ENCODE measurements at regions not wholly inside any gene's neighbourhood (a gene's known extent, or its start where the extent isn't known, plus 50 kb on each side); places are given as distances from the start of the nearest gene placed in this dataset.
"Not testable (repeated sequence)": the region's sequence is repeated elsewhere in the genome, so short reads cannot be mapped to it uniquely, and the experiment has no call there.

- no peak for DNase-seq
Measured at GRCh38 chr5:119694284-119694683, 64.9 kb downstream of the FAM170A start.

GRCh38 chr5:119706049-119706448 is 76.7 kb downstream of the FAM170A start:
- no peak for DNase-seq

- no peak for DNase-seq
Measured at GRCh38 chr5:119708076-119708790, 78.9 kb downstream of the FAM170A start.

GRCh38 chr5:119721775-119722174 is 92.4 kb downstream of the FAM170A start:
- no peak for DNase-seq

GRCh38 chr5:119725291-119725690 is 95.9 kb downstream of the FAM170A start:
- not testable (repeated sequence) for DNase-seq

- no peak for DNase-seq
Measured at GRCh38 chr5:119726544-119726943, 97.2 kb downstream of the FAM170A start.

- no peak for DNase-seq
Measured at GRCh38 chr5:119740225-119740624, 110.9 kb downstream of the FAM170A start.

GRCh38 chr5:119741691-119742090 is 112.3 kb downstream of the FAM170A start:
- DNase-seq: no peak

GRCh38 chr5:119742311-119742710 is 113.0 kb downstream of the FAM170A start:
- no peak for DNase-seq

- DNase-seq: peak; percentile 26
Measured at GRCh38 chr5:119743927-119744326, 114.6 kb downstream of the FAM170A start.

GRCh38 chr5:119745976-119746375 is 116.6 kb downstream of the FAM170A start:
- no peak for DNase-seq

- no peak for DNase-seq
Measured at GRCh38 chr5:119746984-119747383, 117.6 kb downstream of the FAM170A start.

GRCh38 chr5:119750887-119751733 is 121.8 kb downstream of the FAM170A start:
- DNase-seq: no peak

GRCh38 chr5:119751734-119752094 is 122.4 kb downstream of the FAM170A start:
- DNase-seq: no peak

GRCh38 chr5:119752921-119753886 is 123.8 kb downstream of the FAM170A start:
- no peak for DNase-seq

- DNase-seq: not testable (repeated sequence)
Measured at GRCh38 chr5:119754825-119755224, 125.5 kb downstream of the FAM170A start.

GRCh38 chr5:119757276-119757675 is 127.9 kb downstream of the FAM170A start:
- DNase-seq: no peak

- not testable (repeated sequence) for DNase-seq
Measured at GRCh38 chr5:119769695-119770693, 140.6 kb downstream of the FAM170A start.

- DNase-seq: not testable (repeated sequence)
Measured at GRCh38 chr5:119780145-119780544, 150.8 kb downstream of the FAM170A start.

- no peak for DNase-seq
Measured at GRCh38 chr5:119785057-119785456, 155.7 kb downstream of the FAM170A start.

- DNase-seq: no peak
Measured at GRCh38 chr5:119789406-119790117, 160.2 kb downstream of the FAM170A start.

All from eye (tissue), 1 donor.